CD14-positive monocyte (primary cell): ENCODE measurements at regions not wholly inside any gene's neighbourhood (a gene's known extent, or its start where the extent isn't known, plus 50 kb on each side); places are given as distances from the start of the nearest gene placed in this dataset.

Experiments
- DNase-seq, 3 donors: peaks; one replicate each; pipeline ENCODE4 v3.0.0-alpha.2; 2011 to 2022
- H2AFZ ChIP-seq: 2 replicates; pipeline ENCODE4 v1.6.0; 2012; ENCODE audit warnings: mild to moderate bottlenecking, low read depth, low read length, inconsistent platforms; ENCODE audit not compliant: insufficient read depth, poor library complexity, severe bottlenecking
- H3K27ac ChIP-seq, 2 donors: 1 replicate in 1 of 2; 2 replicates in 1 of 2; pipeline ENCODE4 v1.5.1; 2012 to 2013; ENCODE audit warnings: low read length in 2 of 2, control low read depth in 1 of 2, inconsistent platforms in 1 of 2, low read depth in 1 of 2, mild to moderate bottlenecking in 1 of 2
- H3K27me3 ChIP-seq, 2 donors: one replicate each; pipeline versions ENCODE4 v1.6.0 to v1.6.1; 2011 to 2013; ENCODE audit warnings: low read length in 2 of 2; ENCODE audit not compliant: control insufficient read depth in 2 of 2, insufficient read depth in 2 of 2
- H3K36me3 ChIP-seq, 2 donors: replicated peaks in 1 of 2; 1 replicate in 1 of 2; 2 replicates in 1 of 2; pipeline versions ENCODE4 v1.5.1 to v1.6.1; 2012 to 2013; ENCODE audit warnings: low read length in 2 of 2, control low read depth in 1 of 2, inconsistent platforms in 1 of 2, mild to moderate bottlenecking in 1 of 2; ENCODE audit not compliant: insufficient read depth in 2 of 2, control insufficient read depth in 1 of 2
- H3K4me1 ChIP-seq, 2 donors: 1 replicate in 1 of 2; 2 replicates in 1 of 2; pipeline versions ENCODE4 v1.5.1 to v1.6.1; 2012 to 2013; ENCODE audit warnings: low read length in 2 of 2, control low read depth in 1 of 2, inconsistent platforms in 1 of 2, mild to moderate bottlenecking in 1 of 2, moderate library complexity in 1 of 2; ENCODE audit not compliant: insufficient read depth in 2 of 2, control insufficient read depth in 1 of 2
- H3K4me2 ChIP-seq: replicated peaks from 2 replicates; pipeline ENCODE3; 2012; ENCODE audit warnings: low read length, moderate library complexity, mild to moderate bottlenecking; ENCODE audit not compliant: poor library complexity, severe bottlenecking; ENCODE audit errors: extremely low read depth
- H3K4me3 ChIP-seq, 3 experiments: fragments of 200-600 bp in 1 of 3; sonication (generic) in 1 of 3; replicated peaks in 1 of 3; 1 replicate in 2 of 3; 2 replicates in 1 of 3; pipeline ENCODE4 v1.5.1; 2011 to 2013; ENCODE audit warnings: low read length in 3 of 3, mild to moderate bottlenecking in 3 of 3, control low read depth in 2 of 3, low read depth in 2 of 3, inconsistent platforms in 1 of 3, moderate library complexity in 1 of 3
- H3K79me2 ChIP-seq: 2 replicates; pipeline ENCODE4 v1.6.0; 2012; ENCODE audit warnings: mild to moderate bottlenecking, control low read depth, inconsistent platforms, low read length, moderate library complexity; ENCODE audit not compliant: insufficient read depth
- H3K9ac ChIP-seq: 2 replicates; pipeline ENCODE4 v1.6.0; 2017; ENCODE audit warnings: low read length, mild to moderate bottlenecking; ENCODE audit not compliant: insufficient read depth, poor library complexity, severe bottlenecking
- H3K9me3 ChIP-seq, 2 donors: replicated peaks in 1 of 2; 1 replicate in 1 of 2; 2 replicates in 1 of 2; pipeline versions ENCODE4 v1.5.1 to v1.6.1; 2012 to 2013; ENCODE audit warnings: low read length in 2 of 2, control low read depth in 1 of 2; ENCODE audit not compliant: control insufficient read depth in 1 of 2, insufficient read depth in 1 of 2
- H4K20me1 ChIP-seq: 2 replicates; pipeline ENCODE4 v1.6.0; 2012; ENCODE audit warnings: mild to moderate bottlenecking, low read length, control low read depth, moderate library complexity; ENCODE audit not compliant: insufficient read depth
- H3K27ac Mint-ChIP-seq, 7 donors: one replicate each; pipeline ENCODE4 v1.8.0; 2020; ENCODE audit warnings: mild to moderate bottlenecking in 7 of 7, mixed read lengths in 7 of 7, moderate library complexity in 6 of 7, inconsistent platforms in 2 of 7
- H3K27me3 Mint-ChIP-seq, 3 donors: one replicate each; pipeline ENCODE4 v1.8.0; 2021 to 2022; ENCODE audit warnings: low read depth in 3 of 3, mild to moderate bottlenecking in 3 of 3, mixed read lengths in 3 of 3, moderate library complexity in 3 of 3, inconsistent platforms in 1 of 3
- H3K36me3 Mint-ChIP-seq, 2 donors: one replicate each; pipeline ENCODE4 v1.8.0; 2020; ENCODE audit warnings: mixed read lengths in 2 of 2, inconsistent platforms in 1 of 2, mild to moderate bottlenecking in 1 of 2
- H3K4me1 Mint-ChIP-seq: one replicate; pipeline ENCODE4 v1.8.0; 2020; ENCODE audit warnings: mild to moderate bottlenecking, mixed read lengths
- H3K4me3 Mint-ChIP-seq, 2 donors: one replicate each; pipeline ENCODE4 v1.8.0; 2020; ENCODE audit warnings: mild to moderate bottlenecking in 2 of 2, mixed read lengths in 2 of 2, moderate library complexity in 1 of 2
- H3K9me3 Mint-ChIP-seq, 7 donors: one replicate each; pipeline ENCODE4 v1.8.0; 2020 to 2022; ENCODE audit warnings: mixed read lengths in 7 of 7, mild to moderate bottlenecking in 6 of 7, moderate library complexity in 6 of 7, inconsistent platforms in 2 of 7
- CTCF ChIP-seq: fragments of 200-600 bp; IDR thresholded peaks from one replicate; pipeline ENCODE4 v1.8.0; 2022; ENCODE audit warnings: antibody characterized with exemption, mild to moderate bottlenecking
- whole genome bisulfite sequencing: methylation state at CpG from one replicate; pipeline ENCODE4 v1.1.5; 2013; ENCODE audit warnings: missing lambda C conversion rate; ENCODE audit not compliant: insufficient coverage; 5-methylcytosine and 5-hydroxymethylcytosine counted together
- intact Hi-C, 2 donors: fragments of 100-400 bp; cut with micrococcal nuclease; formaldehyde crosslinking; loops; one replicate each; pipeline versions ENCODE4 v1.15.0 to v1.15.1; 2023

DNA sequence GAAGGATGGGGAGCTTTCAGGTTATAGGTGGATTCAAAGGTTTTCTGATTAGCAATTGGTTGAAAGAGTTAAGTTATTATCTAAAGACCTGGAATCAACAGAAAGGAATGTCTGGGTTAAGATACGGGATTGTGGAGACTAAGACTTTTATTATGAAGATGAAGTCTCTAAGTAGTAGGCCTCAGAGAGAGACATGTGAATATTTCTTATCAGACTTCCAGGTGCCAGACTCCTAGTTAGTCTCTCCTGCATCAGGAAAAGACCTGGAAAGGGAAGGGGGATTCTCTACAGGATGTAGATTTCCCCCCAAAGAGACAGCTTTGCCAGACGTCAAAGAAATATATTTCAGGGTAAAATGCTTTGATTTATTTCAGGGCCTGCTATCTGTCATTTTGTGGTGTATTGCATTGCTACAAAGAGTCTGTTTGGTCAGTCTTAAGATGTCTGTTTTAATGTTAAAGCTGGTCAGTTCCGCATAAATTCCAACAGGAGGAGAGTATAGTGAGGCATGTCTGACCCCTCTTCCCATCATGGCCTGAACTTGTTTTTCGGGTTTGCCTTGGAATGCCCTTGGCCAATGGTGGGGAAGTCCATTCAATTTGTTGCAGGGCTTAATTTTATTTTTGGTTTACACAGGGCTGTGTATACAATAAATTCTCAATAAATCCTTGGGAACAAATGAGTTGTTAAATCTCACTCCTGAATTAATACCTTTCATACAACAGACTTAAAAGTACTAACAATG lies 103.4 kb upstream of the RALGAPA2 start:
- TF ChIP-seq CTCF, result no peak
- no peak overlapping the region for H3K4me3 ChIP-seq

DNA sequence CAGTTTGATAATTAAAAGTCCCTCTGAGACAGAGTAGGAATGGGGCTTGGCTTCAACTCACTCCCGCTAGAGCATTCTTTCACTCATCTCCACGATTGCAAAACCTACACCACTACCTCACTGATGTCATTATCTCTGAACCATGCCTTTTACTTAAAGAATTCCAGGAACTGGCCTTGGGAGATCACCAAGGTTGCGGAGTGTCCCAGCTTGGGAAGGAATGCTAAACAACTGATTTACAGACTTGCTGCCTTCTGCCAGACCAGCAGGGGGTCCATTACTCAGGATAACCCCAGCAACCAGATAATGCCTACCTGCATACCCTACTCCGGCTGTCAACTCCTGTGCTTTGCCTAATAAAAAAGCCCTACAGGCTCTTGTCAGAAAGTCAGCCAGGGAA lies 102.2 kb upstream of the RALGAPA2 start:
- Histone ChIP-seq H3K79me2 (no peaks in the 10 kb centered on the region), H3K27me3 (peaks cover 0 to 1% of the 10 kb centered on the region in 2 donors), H3K4me2 (no peak overlapping the region), H3K27ac (no peak overlapping the region), H3K36me3 (no peaks in the 10 kb centered on the region), H3K9ac (no peak overlapping the region), H3K4me1 (no peaks in the 10 kb centered on the region), H2AFZ (no peak overlapping the region), H4K20me1 (no peaks in the 10 kb centered on the region), H3K9me3 (no peaks in the 10 kb centered on the region), H3K4me3 (no peak overlapping the region)
- intact Hi-C loops, result no loop called here
- H3K4me1 Mint-ChIP-seq, result peaks cover 2% of the 10 kb centered on the region
- TF ChIP-seq CTCF, result no peak
- WGBS, result 93% methylated on average over 3 of the region's 4 CpGs
- peaks cover 0 to 2% of the 10 kb centered on the region in 2 donors for H3K36me3 Mint-ChIP-seq
- H3K27me3 Mint-ChIP-seq, result peaks cover 5 to 11% (median 5%) of the 10 kb centered on the region in 3 donors
- H3K9me3 Mint-ChIP-seq, result peaks cover 0 to 10% (median 1%) of the 10 kb centered on the region in 7 donors
- no peak for DNase-seq
- no peak overlapping the region for H3K4me3 Mint-ChIP-seq
- H3K27ac Mint-ChIP-seq, result peak overlapping the region in 1 of 7 donors; percentile 6

More for the DNA sequence above, 103.4 kb upstream of the RALGAPA2 start:
- 90% methylated on average over 2 of the region's 4 CpGs for WGBS
- H3K4me1 ChIP-seq, result peaks cover 7 to 8% of the 10 kb centered on the region in 2 donors
- intact Hi-C loops, result no loop called here
- no peaks in the 10 kb centered on the region for H4K20me1 ChIP-seq
- H2AFZ ChIP-seq, result no peak overlapping the region
- H3K9me3 ChIP-seq, result no peaks in the 10 kb centered on the region
- Mint-ChIP-seq H3K27me3 (peaks cover 13 to 18% (median 14%) of the 10 kb centered on the region in 3 donors), H3K36me3 (peaks cover 4 to 7% of the 10 kb centered on the region in 2 donors), H3K27ac (no peak overlapping the region), H3K4me1 (peaks cover 9% of the 10 kb centered on the region), H3K9me3 (peaks cover 0 to 10% (median 1%) of the 10 kb centered on the region in 7 donors), H3K4me3 (no peak overlapping the region)
- no peak overlapping the region for H3K27ac ChIP-seq
- no peak overlapping the region for H3K4me2 ChIP-seq
- H3K27me3 ChIP-seq, result peaks cover 0 to 6% of the 10 kb centered on the region in 2 donors
- no peaks in the 10 kb centered on the region for H3K36me3 ChIP-seq
- no peak for DNase-seq
- H3K9ac ChIP-seq, result no peak overlapping the region
- no peaks in the 10 kb centered on the region for H3K79me2 ChIP-seq
